ENCODE measurements at regions not wholly inside any gene's neighbourhood (a gene's known extent, or its start where the extent isn't known, plus 50 kb on each side); places are given as distances from the start of the nearest gene placed in this dataset.

- Histone ChIP-seq H3K27me3 (ENCODE audit: low read depth, low read length) (no peaks in the 10 kb centered on the region), H2AFZ (ENCODE audit: low read depth, low read length) (no peak overlapping the region), H3K9me3 (ENCODE audit: insufficient read depth, low read length) (no peaks in the 10 kb centered on the region), H3K9ac (ENCODE audit: low read length) (no peak overlapping the region), H3K27ac (ENCODE audit: low read length) (no peak overlapping the region), H4K20me1 (ENCODE audit: insufficient read depth, low read length) (no peaks in the 10 kb centered on the region), H3K36me3 (replicated peaks; ENCODE audit: low read depth, low read length) (no peaks in the 10 kb centered on the region), H3K4me2 (ENCODE audit: low read length) (no peak overlapping the region), H3K4me3 (ENCODE audit: low read length) (no peak overlapping the region), H3K79me2 (ENCODE audit: low read length) (no peaks in the 10 kb centered on the region), H3K4me1 (ENCODE audit: low read length) (no peaks in the 10 kb centered on the region)
- TF ChIP-seq CTCF (IDR thresholded peaks at IDR 0.05; ENCODE audit: low read depth, low read length), result no peak
- TF ChIP-seq EZH2phosphoT487 (IDR thresholded peaks at IDR 0.05; ENCODE audit: low read depth), result no peak
Measured at GRCh38 chr9:87381746-87382145, 115.9 kb upstream of the DAPK1 start.

- Histone ChIP-seq H3K4me1 (ENCODE audit: low read length) (no peaks in the 10 kb centered on the region), H3K4me3 (ENCODE audit: low read length) (no peak overlapping the region), H4K20me1 (ENCODE audit: insufficient read depth, low read length) (no peaks in the 10 kb centered on the region), H3K27me3 (ENCODE audit: low read depth, low read length) (no peaks in the 10 kb centered on the region), H3K9me3 (ENCODE audit: insufficient read depth, low read length) (no peaks in the 10 kb centered on the region), H3K36me3 (replicated peaks; ENCODE audit: low read depth, low read length) (no peaks in the 10 kb centered on the region), H3K4me2 (ENCODE audit: low read length) (no peak overlapping the region), H3K27ac (ENCODE audit: low read length) (no peak overlapping the region), H2AFZ (ENCODE audit: low read depth, low read length) (no peak overlapping the region), H3K79me2 (ENCODE audit: low read length) (no peaks in the 10 kb centered on the region), H3K9ac (ENCODE audit: low read length) (no peak overlapping the region)
- TF ChIP-seq CTCF (IDR thresholded peaks at IDR 0.05; ENCODE audit: low read depth, low read length) (no peak), EZH2phosphoT487 (IDR thresholded peaks at IDR 0.05; ENCODE audit: low read depth) (no peak)
Measured at GRCh38 chr9:87382900-87383299, 114.8 kb upstream of the DAPK1 start.

- no peak overlapping the region for H3K4me3 ChIP-seq (ENCODE audit: low read length)
- no peak overlapping the region for H3K9ac ChIP-seq (ENCODE audit: low read length)
- H3K9me3 ChIP-seq (ENCODE audit: insufficient read depth, low read length), result no peaks in the 10 kb centered on the region
- H3K36me3 ChIP-seq (replicated peaks; ENCODE audit: low read depth, low read length), result no peaks in the 10 kb centered on the region
- TF ChIP-seq CTCF (IDR thresholded peaks at IDR 0.05; ENCODE audit: low read depth, low read length) (no peak), EZH2phosphoT487 (IDR thresholded peaks at IDR 0.05; ENCODE audit: low read depth) (no peak)
- no peaks in the 10 kb centered on the region for H3K79me2 ChIP-seq (ENCODE audit: low read length)
- no peaks in the 10 kb centered on the region for H3K4me1 ChIP-seq (ENCODE audit: low read length)
- no peak overlapping the region for H2AFZ ChIP-seq (ENCODE audit: low read depth, low read length)
- H3K4me2 ChIP-seq (ENCODE audit: low read length), result no peak overlapping the region
- no peak overlapping the region for H3K27ac ChIP-seq (ENCODE audit: low read length)
- no peaks in the 10 kb centered on the region for H3K27me3 ChIP-seq (ENCODE audit: low read depth, low read length)
- H4K20me1 ChIP-seq (ENCODE audit: insufficient read depth, low read length), result no peaks in the 10 kb centered on the region
Measured at GRCh38 chr9:87383344-87384150, 114.1 kb upstream of the DAPK1 start.

GRCh38 chr9:87386490-87387025 is 111.1 kb upstream of the DAPK1 start:
- no peaks in the 10 kb centered on the region for H3K27me3 ChIP-seq (ENCODE audit: low read depth, low read length)
- H3K36me3 ChIP-seq (replicated peaks; ENCODE audit: low read depth, low read length), result no peaks in the 10 kb centered on the region
- H3K9me3 ChIP-seq (ENCODE audit: insufficient read depth, low read length), result no peaks in the 10 kb centered on the region
- no peak overlapping the region for H3K4me2 ChIP-seq (ENCODE audit: low read length)
- no peaks in the 10 kb centered on the region for H3K4me1 ChIP-seq (ENCODE audit: low read length)
- no peak overlapping the region for H3K4me3 ChIP-seq (ENCODE audit: low read length)
- H3K9ac ChIP-seq (ENCODE audit: low read length), result no peak overlapping the region
- H2AFZ ChIP-seq (ENCODE audit: low read depth, low read length), result no peak overlapping the region
- H3K27ac ChIP-seq (ENCODE audit: low read length), result no peak overlapping the region
- H4K20me1 ChIP-seq (ENCODE audit: insufficient read depth, low read length), result no peaks in the 10 kb centered on the region
- H3K79me2 ChIP-seq (ENCODE audit: low read length), result no peaks in the 10 kb centered on the region
- no peak for TF ChIP-seq CTCF (IDR thresholded peaks at IDR 0.05; ENCODE audit: low read depth, low read length)
- TF ChIP-seq EZH2phosphoT487 (IDR thresholded peaks at IDR 0.05; ENCODE audit: low read depth), result no peak
